Thyroid gland (tissue), 4 donors: ENCODE measurements at regions not wholly inside any gene's neighbourhood (a gene's known extent, or its start where the extent isn't known, plus 50 kb on each side); places are given as distances from the start of the nearest gene placed in this dataset.

ENCODE experiments used
- POLR2A ChIP-seq, 2 donors: fragments of 450-650 bp; IDR thresholded peaks; one replicate each; pipeline ENCODE4 v1.6.1; 2017; ENCODE audit warnings: antibody characterized with exemption in 2 of 2, mild to moderate bottlenecking in 2 of 2, moderate library complexity in 1 of 2
- TF ChIP-seq, protein P1 (sequence below), 6 experiments: fragments of 200-600 bp in 3 of 6; fragments of 450-650 bp in 3 of 6; sonication (generic) in 3 of 6; IDR thresholded peaks; one replicate each; pipeline ENCODE4 v1.5.1; 2016 to 2019; ENCODE audit warnings: antibody characterized with exemption in 6 of 6, mild to moderate bottlenecking in 2 of 6, inconsistent platforms in 1 of 6, moderate library complexity in 1 of 6

DNA sequence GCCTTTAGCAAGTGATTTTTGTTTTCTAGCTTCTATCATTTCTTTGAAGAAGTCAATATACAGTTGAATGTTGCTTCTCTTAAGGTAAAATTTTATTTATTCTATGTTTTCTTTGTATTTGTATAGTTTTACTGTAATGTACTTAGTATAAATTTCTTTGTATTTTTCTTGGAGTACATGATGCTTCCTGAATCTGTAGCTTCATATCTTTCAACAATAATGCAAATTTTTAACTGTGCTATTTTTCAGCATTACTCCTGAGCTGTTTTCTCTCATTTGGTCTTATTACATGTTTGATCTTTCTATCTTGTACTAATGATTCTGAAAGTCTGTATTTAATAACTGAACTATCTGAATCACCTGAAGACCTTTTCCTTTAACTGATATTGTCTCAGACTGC, 253.9 kb upstream of the NXPH2 start:
- TF ChIP-seq POLR2A (IDR thresholded peaks at IDR 0.05), result no peak
- TF ChIP-seq, protein P1, sequence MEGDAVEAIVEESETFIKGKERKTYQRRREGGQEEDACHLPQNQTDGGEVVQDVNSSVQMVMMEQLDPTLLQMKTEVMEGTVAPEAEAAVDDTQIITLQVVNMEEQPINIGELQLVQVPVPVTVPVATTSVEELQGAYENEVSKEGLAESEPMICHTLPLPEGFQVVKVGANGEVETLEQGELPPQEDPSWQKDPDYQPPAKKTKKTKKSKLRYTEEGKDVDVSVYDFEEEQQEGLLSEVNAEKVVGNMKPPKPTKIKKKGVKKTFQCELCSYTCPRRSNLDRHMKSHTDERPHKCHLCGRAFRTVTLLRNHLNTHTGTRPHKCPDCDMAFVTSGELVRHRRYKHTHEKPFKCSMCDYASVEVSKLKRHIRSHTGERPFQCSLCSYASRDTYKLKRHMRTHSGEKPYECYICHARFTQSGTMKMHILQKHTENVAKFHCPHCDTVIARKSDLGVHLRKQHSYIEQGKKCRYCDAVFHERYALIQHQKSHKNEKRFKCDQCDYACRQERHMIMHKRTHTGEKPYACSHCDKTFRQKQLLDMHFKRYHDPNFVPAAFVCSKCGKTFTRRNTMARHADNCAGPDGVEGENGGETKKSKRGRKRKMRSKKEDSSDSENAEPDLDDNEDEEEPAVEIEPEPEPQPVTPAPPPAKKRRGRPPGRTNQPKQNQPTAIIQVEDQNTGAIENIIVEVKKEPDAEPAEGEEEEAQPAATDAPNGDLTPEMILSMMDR (IDR thresholded peaks at IDR 0.05), result no peak
